Upper lobe of left lung (tissue), 4 donors: ENCODE measurements at regions not wholly inside any gene's neighbourhood (a gene's known extent, or its start where the extent isn't known, plus 50 kb on each side); places are given as distances from the start of the nearest gene placed in this dataset.

Experiments used
- CTCF ChIP-seq, 6 experiments: fragments of 450-650 bp in 4 of 6; fragments of 200-600 bp in 2 of 6; sonication (generic) in 2 of 6; IDR thresholded peaks; one replicate each; pipeline ENCODE4 v1.5.1; 2016 to 2019; ENCODE audit warnings: antibody characterized with exemption in 6 of 6
- EP300 ChIP-seq, 4 donors: sonication (generic); formaldehyde crosslinking; IDR thresholded peaks; one replicate each; pipeline ENCODE4 v1.5.1; 2017; ENCODE audit warnings: antibody characterized with exemption in 4 of 4, control low read depth in 2 of 4
- POLR2A ChIP-seq, 4 donors: fragments of 450-650 bp; IDR thresholded peaks; one replicate each; pipeline ENCODE4 v1.5.1; 2016 to 2017; ENCODE audit warnings: antibody characterized with exemption in 4 of 4, mild to moderate bottlenecking in 2 of 4
- POLR2AphosphoS5 ChIP-seq, 2 donors: sonication (generic); formaldehyde crosslinking; IDR thresholded peaks; one replicate each; pipeline ENCODE4 v1.5.1; 2017; ENCODE audit warnings: antibody characterized with exemption in 2 of 2

GRCh38 chr14:101077481-101078074, 174.1 kb upstream of the RTL1 start:
- TF ChIP-seq CTCF (IDR thresholded peaks at IDR 0.05) (no peak), EP300 (IDR thresholded peaks at IDR 0.05) (no peak), POLR2A (IDR thresholded peaks at IDR 0.05) (no peak), POLR2AphosphoS5 (IDR thresholded peaks at IDR 0.05) (no peak)
